ENCODE measurements at regions not wholly inside any gene's neighbourhood (a gene's known extent, or its start where the extent isn't known, plus 50 kb on each side); places are given as distances from the start of the nearest gene placed in this dataset.

DNA sequence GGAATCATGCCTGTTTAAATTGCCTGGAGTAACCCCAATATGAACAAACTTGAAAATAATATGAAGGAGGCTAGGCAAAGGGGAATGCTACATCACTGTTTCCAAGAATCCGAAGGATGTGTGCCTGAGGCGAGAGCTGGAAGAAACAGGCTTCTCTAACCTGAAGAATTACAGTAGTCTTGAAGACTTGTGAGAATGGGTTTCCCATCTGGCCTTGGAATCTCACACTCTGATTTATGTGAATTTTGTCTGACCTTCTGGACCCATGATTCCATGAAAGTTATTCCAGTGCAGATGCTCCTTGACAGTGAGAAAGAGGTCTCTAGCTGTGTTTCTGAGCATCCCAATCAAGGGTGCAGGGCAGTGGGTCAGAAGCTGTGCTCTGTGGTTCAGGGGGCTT, 122.1 kb upstream of the PARP11 start:
- Histone ChIP-seq H3K4me2 (no peak overlapping the region), H4K20me1 (ENCODE audit: insufficient read depth) (no peaks in the 10 kb centered on the region), H3K4me1 (ENCODE audit: low read depth, poor library complexity, severe bottlenecking) (peaks cover 3% of the 10 kb centered on the region), H2AFZ (ENCODE audit: low read depth) (no peak overlapping the region), H3K79me2 (ENCODE audit: insufficient read depth, low read depth) (no peaks in the 10 kb centered on the region), H3K36me3 (ENCODE audit: insufficient read depth) (no peaks in the 10 kb centered on the region), H3K4me3 (IDR thresholded peaks at IDR 0.05; ENCODE audit: insufficient read depth, low read depth, low read length) (no peak overlapping the region), H3K27me3 (ENCODE audit: insufficient read depth, low read depth) (no peaks in the 10 kb centered on the region), H3K27ac (no peak overlapping the region), H3K9ac (no peak overlapping the region)
- TF ChIP-seq, protein P1, sequence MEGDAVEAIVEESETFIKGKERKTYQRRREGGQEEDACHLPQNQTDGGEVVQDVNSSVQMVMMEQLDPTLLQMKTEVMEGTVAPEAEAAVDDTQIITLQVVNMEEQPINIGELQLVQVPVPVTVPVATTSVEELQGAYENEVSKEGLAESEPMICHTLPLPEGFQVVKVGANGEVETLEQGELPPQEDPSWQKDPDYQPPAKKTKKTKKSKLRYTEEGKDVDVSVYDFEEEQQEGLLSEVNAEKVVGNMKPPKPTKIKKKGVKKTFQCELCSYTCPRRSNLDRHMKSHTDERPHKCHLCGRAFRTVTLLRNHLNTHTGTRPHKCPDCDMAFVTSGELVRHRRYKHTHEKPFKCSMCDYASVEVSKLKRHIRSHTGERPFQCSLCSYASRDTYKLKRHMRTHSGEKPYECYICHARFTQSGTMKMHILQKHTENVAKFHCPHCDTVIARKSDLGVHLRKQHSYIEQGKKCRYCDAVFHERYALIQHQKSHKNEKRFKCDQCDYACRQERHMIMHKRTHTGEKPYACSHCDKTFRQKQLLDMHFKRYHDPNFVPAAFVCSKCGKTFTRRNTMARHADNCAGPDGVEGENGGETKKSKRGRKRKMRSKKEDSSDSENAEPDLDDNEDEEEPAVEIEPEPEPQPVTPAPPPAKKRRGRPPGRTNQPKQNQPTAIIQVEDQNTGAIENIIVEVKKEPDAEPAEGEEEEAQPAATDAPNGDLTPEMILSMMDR (conservative IDR thresholded peaks at IDR 0.05; ENCODE audit: low read depth, low read length): no peak

DNA sequence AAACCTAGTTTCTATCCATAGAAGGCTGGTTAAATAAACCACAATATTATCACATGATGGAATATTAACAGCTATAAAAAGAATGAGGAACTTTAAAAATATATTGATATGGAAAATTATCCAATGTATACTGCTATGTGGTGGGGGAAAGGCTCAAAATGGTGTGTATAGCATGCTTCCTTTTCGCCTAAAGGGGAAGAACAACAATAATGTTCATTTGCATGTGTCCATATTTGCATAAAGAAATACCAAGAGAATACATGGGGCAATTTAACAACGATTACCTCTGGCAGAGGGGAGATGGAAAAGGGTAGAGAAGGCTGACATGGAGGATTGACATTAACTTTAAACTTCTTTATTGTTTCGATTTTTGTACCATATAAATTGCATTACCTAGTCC, 121.3 kb upstream of the PARP11 start:
- no peak overlapping the region for H2AFZ ChIP-seq (ENCODE audit: low read depth)
- H3K27ac ChIP-seq: no peak overlapping the region
- no peaks in the 10 kb centered on the region for H3K27me3 ChIP-seq (ENCODE audit: insufficient read depth, low read depth)
- H3K79me2 ChIP-seq (ENCODE audit: insufficient read depth, low read depth): no peaks in the 10 kb centered on the region
- H3K4me3 ChIP-seq (IDR thresholded peaks at IDR 0.05; ENCODE audit: insufficient read depth, low read depth, low read length): no peak overlapping the region
- TF ChIP-seq, protein P1 (conservative IDR thresholded peaks at IDR 0.05; ENCODE audit: low read depth, low read length): no peak
- H3K36me3 ChIP-seq (ENCODE audit: insufficient read depth): no peaks in the 10 kb centered on the region
- H4K20me1 ChIP-seq (ENCODE audit: insufficient read depth): no peaks in the 10 kb centered on the region
- no peak overlapping the region for H3K4me2 ChIP-seq
- no peak overlapping the region for H3K9ac ChIP-seq
- peaks cover 8% of the 10 kb centered on the region for H3K4me1 ChIP-seq (ENCODE audit: low read depth, poor library complexity, severe bottlenecking)

DNA sequence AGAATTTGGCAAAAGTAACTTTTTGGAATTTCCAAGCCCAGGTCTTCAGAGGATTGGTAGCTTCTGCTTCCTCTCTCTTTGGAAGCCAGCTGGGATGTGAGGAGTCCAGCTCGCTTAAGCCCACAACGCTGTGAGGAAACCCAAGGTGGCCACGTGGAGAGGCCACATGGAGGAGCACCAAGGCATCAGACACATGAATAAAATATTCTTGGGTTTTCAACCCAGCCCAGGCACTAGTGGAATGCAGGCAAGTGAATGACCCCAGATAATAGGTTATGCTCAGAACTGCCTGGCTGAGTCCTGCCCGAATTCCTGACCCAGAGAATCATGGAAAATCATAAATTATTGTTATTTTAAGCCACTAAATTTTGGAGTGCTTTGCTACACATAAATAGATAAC, 119.7 kb upstream of the PARP11 start:
- Histone ChIP-seq H3K4me1 (ENCODE audit: low read depth, poor library complexity, severe bottlenecking) (peaks cover 21% of the 10 kb centered on the region), H3K27me3 (ENCODE audit: insufficient read depth, low read depth) (no peaks in the 10 kb centered on the region), H3K79me2 (ENCODE audit: insufficient read depth, low read depth) (no peaks in the 10 kb centered on the region), H3K9ac (no peak overlapping the region), H3K4me3 (IDR thresholded peaks at IDR 0.05; ENCODE audit: insufficient read depth, low read depth, low read length) (no peak overlapping the region), H3K4me2 (no peak overlapping the region), H2AFZ (ENCODE audit: low read depth) (no peak overlapping the region), H3K27ac (no peak overlapping the region), H4K20me1 (ENCODE audit: insufficient read depth) (no peaks in the 10 kb centered on the region), H3K36me3 (ENCODE audit: insufficient read depth) (no peaks in the 10 kb centered on the region)
- TF ChIP-seq, protein P1 (conservative IDR thresholded peaks at IDR 0.05; ENCODE audit: low read depth, low read length): no peak

DNA sequence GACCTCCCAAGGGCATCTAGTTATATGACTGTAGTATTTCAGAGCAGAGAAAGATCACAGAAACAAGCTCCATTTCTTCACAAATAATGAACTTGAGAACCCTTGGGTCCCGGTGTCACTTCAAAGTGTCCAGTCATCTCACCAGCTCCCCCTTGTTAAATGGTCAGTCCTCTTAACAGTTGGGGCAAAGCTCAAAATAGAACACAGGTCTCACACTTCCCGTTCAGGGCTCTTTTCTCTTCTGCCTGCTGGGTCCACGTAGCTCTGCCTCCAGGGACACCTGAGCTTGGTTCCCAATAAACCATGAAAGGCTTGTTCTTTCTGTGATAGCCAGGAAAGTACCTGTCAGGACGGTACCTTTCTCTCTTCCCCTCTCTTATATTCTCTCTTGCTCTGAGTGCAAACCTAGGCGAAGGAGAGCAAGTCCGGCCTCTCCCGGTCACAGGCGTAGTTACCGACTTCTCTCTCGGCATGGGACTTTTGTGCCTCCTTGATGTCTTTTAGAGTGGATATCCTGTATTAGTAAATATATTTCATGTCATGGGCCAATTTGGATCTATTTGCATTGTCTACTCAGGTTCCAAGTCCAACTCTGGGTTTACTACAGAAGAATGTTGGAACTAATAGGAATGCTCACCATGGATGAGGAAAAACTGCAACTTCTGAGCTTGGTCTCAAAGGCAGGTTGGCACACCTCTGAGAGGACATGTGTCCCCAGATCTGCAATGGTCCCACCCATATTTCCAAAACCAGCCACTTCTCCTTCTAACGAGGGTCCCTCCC, 118.8 kb upstream of the PARP11 start:
- H3K27ac ChIP-seq: no peak overlapping the region
- H3K9ac ChIP-seq: no peak overlapping the region
- H3K4me1 ChIP-seq (ENCODE audit: low read depth, poor library complexity, severe bottlenecking): peaks cover 21% of the 10 kb centered on the region
- H2AFZ ChIP-seq (ENCODE audit: low read depth): no peak overlapping the region
- no peaks in the 10 kb centered on the region for H3K36me3 ChIP-seq (ENCODE audit: insufficient read depth)
- no peaks in the 10 kb centered on the region for H3K79me2 ChIP-seq (ENCODE audit: insufficient read depth, low read depth)
- H4K20me1 ChIP-seq (ENCODE audit: insufficient read depth): no peaks in the 10 kb centered on the region
- no peaks in the 10 kb centered on the region for H3K27me3 ChIP-seq (ENCODE audit: insufficient read depth, low read depth)
- H3K4me3 ChIP-seq (IDR thresholded peaks at IDR 0.05; ENCODE audit: insufficient read depth, low read depth, low read length): no peak overlapping the region
- H3K4me2 ChIP-seq: no peak overlapping the region
- TF ChIP-seq, protein P1 (conservative IDR thresholded peaks at IDR 0.05; ENCODE audit: low read depth, low read length): no peak

Measured in KMS-11 (cell line).